HCT116 (cell line): ENCODE measurements at regions not wholly inside any gene's neighbourhood (a gene's known extent, or its start where the extent isn't known, plus 50 kb on each side); places are given as distances from the start of the nearest gene placed in this dataset.

Experiments used
- ATAC-seq: fragments of 200-7000 bp; cut with Tn5 transposase; 2 replicates; pipeline ENCODE4 v1.9.1; 2020; ENCODE audit warnings: mild to moderate bottlenecking, moderate library complexity
- BruUV-seq: library from RNA; stranded (reverse); fragments of 400-500 nt; replicated peaks from 2 replicates; lab custom pipeline; 2021; lab: Mats Ljungman, UMichigan
- CTCF ChIA-PET: fragments of 300-600 bp; sonication (Branson Sonifier 250); formaldehyde crosslinking; loops from one replicate; lab custom pipeline; 2021; ENCODE audit warnings: antibody characterized with exemption; lab: Charles Lee
- POLR2A ChIA-PET: fragments of 300-600, 350-600 bp; sonication (Branson Sonifier 250); formaldehyde crosslinking; loops from one replicate; lab custom pipeline; 2021; ENCODE audit warnings: antibody characterized with exemption; lab: Charles Lee
- RAD21 ChIA-PET, 2 experiments: fragments of 300-600 bp; sonication (Branson Sonifier 250); formaldehyde crosslinking; loops; one replicate each; lab custom pipeline; 2023; ENCODE audit warnings: low total read pairs in 2 of 2; ENCODE audit not compliant: uncharacterized antibody in 2 of 2, unreplicated experiment in 2 of 2, low non-redundant PET in 1 of 2; lab: Charles Lee
- DNase-seq: peaks from one replicate; pipeline ENCODE4 v3.0.0-alpha.2; 2010; ENCODE audit warnings: low read depth, low spot score
- H2AFZ ChIP-seq: fragments of 200-600 bp; shearing (Covaris generic), sonication (generic); 2 replicates; pipeline ENCODE4 v1.6.1; 2017; ENCODE audit warnings: low read depth, mixed run types, mixed read lengths, antibody characterized with exemption, low read length; ENCODE audit not compliant: poor library complexity, severe bottlenecking
- H3K27ac ChIP-seq: 2 replicates; pipeline ENCODE4 v1.5.1; 2012; ENCODE audit warnings: low read depth, low read length
- H3K27me3 ChIP-seq: fragments of 200-600 bp; sonication (generic); 2 replicates; pipeline ENCODE4 v1.6.1; 2016; ENCODE audit warnings: mixed run types, low read length, mixed read lengths; ENCODE audit not compliant: insufficient read depth
- H3K36me3 ChIP-seq, 2 experiments: fragments of 200-500 bp in 1 of 2; fragments of 200-600 bp in 1 of 2; sonication (Bioruptor generic) in 1 of 2; sonication (generic) in 1 of 2; 2 replicates each; pipeline versions ENCODE4 v1.5.1 to v1.6.1; 2014 to 2016; ENCODE audit warnings: low read length in 2 of 2, inconsistent platforms in 1 of 2, mixed read lengths in 1 of 2, mixed run types in 1 of 2; ENCODE audit not compliant: insufficient read depth in 2 of 2, control insufficient read depth in 1 of 2
- H3K4me1 ChIP-seq, 2 experiments: fragments of 200-600 bp in 1 of 2; sonication (generic) in 1 of 2; 2 replicates each; pipeline versions ENCODE4 v1.5.1 to v1.6.1; 2012 to 2017; ENCODE audit warnings: low read length in 2 of 2, inconsistent platforms in 1 of 2, mild to moderate bottlenecking in 1 of 2, mixed read lengths in 1 of 2, mixed run types in 1 of 2, moderate library complexity in 1 of 2; ENCODE audit not compliant: insufficient read depth in 2 of 2, control insufficient read depth in 1 of 2
- H3K4me2 ChIP-seq: fragments of 200-600 bp; sonication (generic); 2 replicates; pipeline ENCODE4 v1.6.1; 2017; ENCODE audit warnings: mixed run types, low read length, mixed read lengths
- H3K4me3 ChIP-seq, 2 experiments: fragments of 200-600 bp in 1 of 2; sonication (generic) in 1 of 2; replicated peaks in 1 of 2; 2 replicates each; pipeline ENCODE4 v1.5.1; 2011 to 2016; ENCODE audit warnings: low read length in 2 of 2, control low read depth in 1 of 2, low read depth in 1 of 2, mild to moderate bottlenecking in 1 of 2, mixed read lengths in 1 of 2, mixed run types in 1 of 2
- H3K79me2 ChIP-seq: fragments of 200-600 bp; sonication (generic); 2 replicates; pipeline ENCODE4 v1.6.1; 2017; ENCODE audit warnings: mild to moderate bottlenecking, mixed run types, low read length, moderate library complexity, mixed read lengths; ENCODE audit not compliant: insufficient read depth
- H3K9ac ChIP-seq: fragments of 200-600 bp; sonication (generic); 2 replicates; pipeline ENCODE4 v1.6.1; 2016; ENCODE audit warnings: low read length, mixed read lengths
- H3K9me2 ChIP-seq: fragments of 200-600 bp; sonication (generic), shearing (Covaris generic); 2 replicates; pipeline ENCODE4 v1.6.1; 2017; ENCODE audit warnings: mixed run types, mild to moderate bottlenecking, moderate library complexity; ENCODE audit not compliant: insufficient read depth
- H3K9me3 ChIP-seq, 2 experiments: fragments of 200-500 bp in 1 of 2; fragments of 200-600 bp in 1 of 2; sonication (Bioruptor generic) in 1 of 2; sonication (generic) in 1 of 2; 2 replicates each; pipeline ENCODE4 v1.6.1; 2014 to 2017; ENCODE audit warnings: low read length in 2 of 2, mixed read lengths in 2 of 2, inconsistent platforms in 1 of 2, low read depth in 1 of 2, mild to moderate bottlenecking in 1 of 2, mixed run types in 1 of 2, moderate library complexity in 1 of 2; ENCODE audit not compliant: control insufficient read depth in 1 of 2, insufficient read depth in 1 of 2
- H4K20me1 ChIP-seq: fragments of 200-600 bp; sonication (generic), shearing (Covaris generic); 2 replicates; pipeline ENCODE4 v1.6.1; 2017; ENCODE audit warnings: mixed run types, mild to moderate bottlenecking, moderate library complexity; ENCODE audit not compliant: insufficient read depth
- CEBPB ChIP-seq: IDR thresholded peaks from 2 replicates; pipeline ENCODE4 v1.6.1; 2012; ENCODE audit warnings: low read depth
- EZH2 ChIP-seq: fragments of 200-600 bp; sonication (generic); IDR thresholded peaks from 2 replicates; pipeline ENCODE4 v1.6.1; 2017; ENCODE audit warnings: antibody characterized with exemption, mixed run types
- FOSL1 ChIP-seq: IDR thresholded peaks from 2 replicates; pipeline ENCODE4 v1.6.1; 2012; ENCODE audit warnings: low read depth
- RAD21 ChIP-seq: IDR thresholded peaks from 2 replicates; pipeline ENCODE4 v1.6.1; 2012; ENCODE audit warnings: low read depth, mild to moderate bottlenecking
- SIN3A ChIP-seq: IDR thresholded peaks from 2 replicates; pipeline ENCODE4 v1.6.1; 2012; ENCODE audit warnings: low read depth
- SP1 ChIP-seq: IDR thresholded peaks from 2 replicates; pipeline ENCODE4 v1.6.1; 2012; ENCODE audit warnings: low read depth
- SRF ChIP-seq: IDR thresholded peaks from 2 replicates; pipeline ENCODE4 v1.6.1; 2012; ENCODE audit warnings: low read depth
- TCF7L2 ChIP-seq: IDR thresholded peaks from 2 replicates; pipeline ENCODE4 v1.7.0; 2011; ENCODE audit warnings: borderline replicate concordance, inconsistent platforms; ENCODE audit not compliant: insufficient read depth, insufficient read length; ENCODE audit errors: extremely low read depth
- YY1 ChIP-seq: IDR thresholded peaks from 2 replicates; pipeline ENCODE4 v1.6.1; 2011; ENCODE audit warnings: low read length, low read depth, moderate library complexity, mild to moderate bottlenecking; ENCODE audit not compliant: insufficient replicate concordance; ENCODE audit errors: extremely low read depth
- ZFX ChIP-seq: fragments of 450-650 bp; IDR thresholded peaks from 2 replicates; pipeline ENCODE4 v1.6.1; 2017
- ZNF274 ChIP-seq: fragments of 200-500 bp; sonication (Bioruptor generic); IDR thresholded peaks from 2 replicates; pipeline ENCODE4 v1.6.1; 2014; ENCODE audit warnings: mild to moderate bottlenecking, low read depth, low read length, inconsistent platforms
- intact Hi-C: fragments of 100-400 bp; cut with micrococcal nuclease; formaldehyde crosslinking; loops from 2 replicates; pipeline ENCODE4 v1.10.0; 2022
- TF ChIP-seq, protein P1 (sequence below): IDR thresholded peaks from 2 replicates; pipeline ENCODE4 v1.6.1; 2011; ENCODE audit warnings: mild to moderate bottlenecking, low read length, moderate library complexity; ENCODE audit not compliant: insufficient replicate concordance; ENCODE audit errors: extremely low read depth
- TF ChIP-seq, protein P2 (sequence below): IDR thresholded peaks from 2 replicates; pipeline ENCODE4 v1.6.1; 2012
- TF ChIP-seq, protein P3 (sequence below): IDR thresholded peaks from 2 replicates; pipeline ENCODE4 v1.6.1; 2012; ENCODE audit warnings: low read depth

- Histone ChIP-seq H3K27me3 (no peaks in the 10 kb centered on the region), H3K4me1 (no peaks in the 10 kb centered on the region), H4K20me1 (no peaks in the 10 kb centered on the region), H2AFZ (no peak overlapping the region), H3K9me3 (peaks cover 5 to 15% of the 10 kb centered on the region in 2 experiments; a peak in 2 of 4 replicates), H3K36me3 (no peaks in the 10 kb centered on the region), H3K4me2 (no peak overlapping the region), H3K4me3 (no peak overlapping the region), H3K9ac (no peak overlapping the region), H3K79me2 (no peaks in the 10 kb centered on the region), H3K27ac (no peak overlapping the region), H3K9me2 (no peaks in the 10 kb centered on the region)
- DNase-seq (no peak), ATAC-seq (no peak)
- CTCF ChIA-PET = no interaction called here
- RAD21 ChIA-PET = no interaction called here
- intact Hi-C loops = no loop called here
- POLR2A ChIA-PET = no interaction called here
- BruUV-seq = no TSS peak
- TF ChIP-seq, protein P1, sequence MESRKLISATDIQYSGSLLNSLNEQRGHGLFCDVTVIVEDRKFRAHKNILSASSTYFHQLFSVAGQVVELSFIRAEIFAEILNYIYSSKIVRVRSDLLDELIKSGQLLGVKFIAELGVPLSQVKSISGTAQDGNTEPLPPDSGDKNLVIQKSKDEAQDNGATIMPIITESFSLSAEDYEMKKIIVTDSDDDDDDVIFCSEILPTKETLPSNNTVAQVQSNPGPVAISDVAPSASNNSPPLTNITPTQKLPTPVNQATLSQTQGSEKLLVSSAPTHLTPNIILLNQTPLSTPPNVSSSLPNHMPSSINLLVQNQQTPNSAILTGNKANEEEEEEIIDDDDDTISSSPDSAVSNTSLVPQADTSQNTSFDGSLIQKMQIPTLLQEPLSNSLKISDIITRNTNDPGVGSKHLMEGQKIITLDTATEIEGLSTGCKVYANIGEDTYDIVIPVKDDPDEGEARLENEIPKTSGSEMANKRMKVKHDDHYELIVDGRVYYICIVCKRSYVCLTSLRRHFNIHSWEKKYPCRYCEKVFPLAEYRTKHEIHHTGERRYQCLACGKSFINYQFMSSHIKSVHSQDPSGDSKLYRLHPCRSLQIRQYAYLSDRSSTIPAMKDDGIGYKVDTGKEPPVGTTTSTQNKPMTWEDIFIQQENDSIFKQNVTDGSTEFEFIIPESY = no peak
- no peak for TF ChIP-seq SP1
- no peak for TF ChIP-seq ZFX
- TF ChIP-seq CEBPB = no peak
- no peak for TF ChIP-seq FOSL1
- no peak for TF ChIP-seq SIN3A
Observed at GRCh38 chr4:67051000-67051789, 494.1 kb downstream of the CENPC start.

GRCh38 chr4:67049446-67049845 is 495.9 kb downstream of the CENPC start:
- Histone ChIP-seq H3K36me3 (no peaks in the 10 kb centered on the region), H2AFZ (no peak overlapping the region), H3K9me2 (no peaks in the 10 kb centered on the region), H3K9ac (no peak overlapping the region), H3K9me3 (peaks cover 5 to 15% of the 10 kb centered on the region in 2 experiments; a peak in 2 of 4 replicates), H3K4me1 (no peaks in the 10 kb centered on the region), H3K27ac (no peak overlapping the region), H4K20me1 (no peaks in the 10 kb centered on the region), H3K4me3 (no peak overlapping the region), H3K79me2 (no peaks in the 10 kb centered on the region), H3K27me3 (no peaks in the 10 kb centered on the region), H3K4me2 (no peak overlapping the region)
- CTCF ChIA-PET = no interaction called here
- RAD21 ChIA-PET = no interaction called here
- DNase-seq (no peak), ATAC-seq (no peak)
- no TSS peak for BruUV-seq
- intact Hi-C loops = no loop called here
- POLR2A ChIA-PET = no interaction called here
- no peak for TF ChIP-seq SP1
- no peak for TF ChIP-seq EZH2
- no peak for TF ChIP-seq SRF
- TF ChIP-seq, protein P2, sequence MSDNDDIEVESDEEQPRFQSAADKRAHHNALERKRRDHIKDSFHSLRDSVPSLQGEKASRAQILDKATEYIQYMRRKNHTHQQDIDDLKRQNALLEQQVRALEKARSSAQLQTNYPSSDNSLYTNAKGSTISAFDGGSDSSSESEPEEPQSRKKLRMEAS = no peak
- no peak for TF ChIP-seq RAD21
- TF ChIP-seq, protein P3, sequence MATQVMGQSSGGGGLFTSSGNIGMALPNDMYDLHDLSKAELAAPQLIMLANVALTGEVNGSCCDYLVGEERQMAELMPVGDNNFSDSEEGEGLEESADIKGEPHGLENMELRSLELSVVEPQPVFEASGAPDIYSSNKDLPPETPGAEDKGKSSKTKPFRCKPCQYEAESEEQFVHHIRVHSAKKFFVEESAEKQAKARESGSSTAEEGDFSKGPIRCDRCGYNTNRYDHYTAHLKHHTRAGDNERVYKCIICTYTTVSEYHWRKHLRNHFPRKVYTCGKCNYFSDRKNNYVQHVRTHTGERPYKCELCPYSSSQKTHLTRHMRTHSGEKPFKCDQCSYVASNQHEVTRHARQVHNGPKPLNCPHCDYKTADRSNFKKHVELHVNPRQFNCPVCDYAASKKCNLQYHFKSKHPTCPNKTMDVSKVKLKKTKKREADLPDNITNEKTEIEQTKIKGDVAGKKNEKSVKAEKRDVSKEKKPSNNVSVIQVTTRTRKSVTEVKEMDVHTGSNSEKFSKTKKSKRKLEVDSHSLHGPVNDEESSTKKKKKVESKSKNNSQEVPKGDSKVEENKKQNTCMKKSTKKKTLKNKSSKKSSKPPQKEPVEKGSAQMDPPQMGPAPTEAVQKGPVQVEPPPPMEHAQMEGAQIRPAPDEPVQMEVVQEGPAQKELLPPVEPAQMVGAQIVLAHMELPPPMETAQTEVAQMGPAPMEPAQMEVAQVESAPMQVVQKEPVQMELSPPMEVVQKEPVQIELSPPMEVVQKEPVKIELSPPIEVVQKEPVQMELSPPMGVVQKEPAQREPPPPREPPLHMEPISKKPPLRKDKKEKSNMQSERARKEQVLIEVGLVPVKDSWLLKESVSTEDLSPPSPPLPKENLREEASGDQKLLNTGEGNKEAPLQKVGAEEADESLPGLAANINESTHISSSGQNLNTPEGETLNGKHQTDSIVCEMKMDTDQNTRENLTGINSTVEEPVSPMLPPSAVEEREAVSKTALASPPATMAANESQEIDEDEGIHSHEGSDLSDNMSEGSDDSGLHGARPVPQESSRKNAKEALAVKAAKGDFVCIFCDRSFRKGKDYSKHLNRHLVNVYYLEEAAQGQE = no peak
- TF ChIP-seq YY1 = no peak
- TF ChIP-seq TCF7L2 = no peak
- no peak for TF ChIP-seq ZNF274
